ENCODE measurements at regions not wholly inside any gene's neighbourhood (a gene's known extent, or its start where the extent isn't known, plus 50 kb on each side); places are given as distances from the start of the nearest gene placed in this dataset.

GRCh38 chr20:50249447-50250388, 59.1 kb downstream of the CEBPB start:
- TF ChIP-seq CTCF (IDR thresholded peaks at IDR 0.05; ENCODE audit: borderline replicate concordance, extremely low read depth, low read length, poor library complexity, severe bottlenecking) (no peak), EZH2 (IDR thresholded peaks at IDR 0.05; ENCODE audit: borderline replicate concordance, low read depth, low read length, severe bottlenecking) (no peak)

Measured in DND-41 (cell line).